HG03442 (cell line): ENCODE measurements at regions not wholly inside any gene's neighbourhood (a gene's known extent, or its start where the extent isn't known, plus 50 kb on each side); places are given as distances from the start of the nearest gene placed in this dataset.

Experiments
- ATAC-seq: cut with Tn5 transposase; IDR thresholded peaks from one replicate; pipeline ENCODE4 v1.9.1; 2021; ENCODE audit warnings: mild to moderate bottlenecking, moderate library complexity; ENCODE audit not compliant: unreplicated experiment

GRCh38 chr13:61765181-61765742 is 349.6 kb upstream of the PCDH20 start:
- ATAC-seq = no peak

- no peak for ATAC-seq
Measured at GRCh38 chr13:61761690-61762089, 346.0 kb upstream of the PCDH20 start.

- no peak for ATAC-seq
Measured at GRCh38 chr13:61760102-61760501, 344.5 kb upstream of the PCDH20 start.

- ATAC-seq = no peak
Measured at GRCh38 chr13:61756031-61756430, 340.4 kb upstream of the PCDH20 start.

- ATAC-seq = no peak
Measured at GRCh38 chr13:61751039-61751438, 335.4 kb upstream of the PCDH20 start.

GRCh38 chr13:61738236-61738750 is 322.6 kb upstream of the PCDH20 start:
- no peak for ATAC-seq

- no peak for ATAC-seq
Measured at GRCh38 chr13:61734683-61735082, 319.0 kb upstream of the PCDH20 start.

- no peak for ATAC-seq
Measured at GRCh38 chr13:61728471-61728870, 312.8 kb upstream of the PCDH20 start.

GRCh38 chr13:61727767-61728166 is 312.1 kb upstream of the PCDH20 start:
- ATAC-seq = no peak

- ATAC-seq = no peak
Measured at GRCh38 chr13:61725806-61726205, 310.2 kb upstream of the PCDH20 start.

- ATAC-seq = no peak
Measured at GRCh38 chr13:61722119-61722518, 306.5 kb upstream of the PCDH20 start.

GRCh38 chr13:61712621-61713020 is 297.0 kb upstream of the PCDH20 start:
- no peak for ATAC-seq

- no peak for ATAC-seq
Measured at GRCh38 chr13:61709258-61709657, 293.6 kb upstream of the PCDH20 start.

GRCh38 chr13:61706899-61707298 is 291.2 kb upstream of the PCDH20 start:
- no peak for ATAC-seq

- ATAC-seq = no peak
Measured at GRCh38 chr13:61700620-61701019, 285.0 kb upstream of the PCDH20 start.

- no peak for ATAC-seq
Measured at GRCh38 chr13:61700181-61700580, 284.5 kb upstream of the PCDH20 start.

- no peak for ATAC-seq
Measured at GRCh38 chr13:61696676-61697075, 281.0 kb upstream of the PCDH20 start.

- ATAC-seq = no peak
Measured at GRCh38 chr13:61695147-61695546, 279.5 kb upstream of the PCDH20 start.

- no peak for ATAC-seq
Measured at GRCh38 chr13:61692691-61693090, 277.0 kb upstream of the PCDH20 start.

- ATAC-seq = no peak
Measured at GRCh38 chr13:61685682-61686012, 270.0 kb upstream of the PCDH20 start.

- ATAC-seq = no peak
Measured at GRCh38 chr13:61684976-61685681, 269.5 kb upstream of the PCDH20 start.

GRCh38 chr13:61672756-61673155 is 257.1 kb upstream of the PCDH20 start:
- no peak for ATAC-seq
